ENCODE measurements at regions not wholly inside any gene's neighbourhood (a gene's known extent, or its start where the extent isn't known, plus 50 kb on each side); places are given as distances from the start of the nearest gene placed in this dataset.

GRCh38 chr1:181263444-181263843 lies 174.9 kb downstream of the IER5 start:
- Mint-ChIP-seq H3K4me1 (ENCODE audit: low read depth, unreplicated experiment) (no peaks in the 10 kb centered on the region), H3K4me3 (ENCODE audit: low read depth, unreplicated experiment) (no peak overlapping the region), H3K27me3 (ENCODE audit: unreplicated experiment) (peaks cover 41% of the 10 kb centered on the region), H3K36me3 (ENCODE audit: insufficient read depth, unreplicated experiment) (no peaks in the 10 kb centered on the region), H3K9me3 (ENCODE audit: low read depth, unreplicated experiment) (no peaks in the 10 kb centered on the region), H3K27ac (ENCODE audit: unreplicated experiment) (no peak overlapping the region)
- intact Hi-C loops (cut with micrococcal nuclease; ENCODE audit: unreplicated experiment): no loop called here
- CTCF ChIA-PET: no interaction called here
- no TSS peak for BruUV-seq (replicated peaks)
- DNase-seq: no peak
- TF ChIP-seq CTCF (IDR thresholded peaks at IDR 0.05; ENCODE audit: unreplicated experiment): no peak

DNA sequence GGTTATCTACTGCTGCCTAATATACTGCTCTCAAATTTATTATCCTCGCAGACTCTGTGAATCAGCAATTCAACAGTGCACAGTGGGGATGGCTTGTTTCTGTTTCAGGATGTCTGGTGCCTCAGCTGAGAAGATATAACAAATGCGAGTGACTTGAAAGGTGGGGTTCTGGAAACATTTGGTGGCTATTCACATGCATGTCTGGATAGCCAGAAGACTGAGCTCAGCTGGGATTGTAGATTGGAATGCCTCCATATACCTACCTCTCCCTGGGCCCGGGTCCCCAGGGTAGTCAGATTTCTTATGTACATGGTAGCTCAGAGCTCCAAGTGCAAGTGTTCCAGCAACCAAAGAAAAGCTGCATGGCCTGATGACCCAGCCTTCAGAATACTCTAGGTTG lies 176.3 kb downstream of the IER5 start:
- Mint-ChIP-seq H3K9me3 (ENCODE audit: low read depth, unreplicated experiment) (peaks cover 2% of the 10 kb centered on the region), H3K27ac (ENCODE audit: unreplicated experiment) (no peak overlapping the region), H3K36me3 (ENCODE audit: insufficient read depth, unreplicated experiment) (no peaks in the 10 kb centered on the region), H3K27me3 (ENCODE audit: unreplicated experiment) (peaks cover 53% of the 10 kb centered on the region), H3K4me3 (ENCODE audit: low read depth, unreplicated experiment) (no peak overlapping the region), H3K4me1 (ENCODE audit: low read depth, unreplicated experiment) (no peaks in the 10 kb centered on the region)
- BruUV-seq (replicated peaks): no TSS peak
- intact Hi-C loops (cut with micrococcal nuclease; ENCODE audit: unreplicated experiment): no loop called here
- TF ChIP-seq CTCF (IDR thresholded peaks at IDR 0.05; ENCODE audit: unreplicated experiment): no peak
- CTCF ChIA-PET: no interaction called here
- no peak for DNase-seq

- H3K4me3 Mint-ChIP-seq (ENCODE audit: low read depth, unreplicated experiment): no peak overlapping the region
Observed at GRCh38 chr1:181284978-181285377, 196.5 kb downstream of the IER5 start.

DNA sequence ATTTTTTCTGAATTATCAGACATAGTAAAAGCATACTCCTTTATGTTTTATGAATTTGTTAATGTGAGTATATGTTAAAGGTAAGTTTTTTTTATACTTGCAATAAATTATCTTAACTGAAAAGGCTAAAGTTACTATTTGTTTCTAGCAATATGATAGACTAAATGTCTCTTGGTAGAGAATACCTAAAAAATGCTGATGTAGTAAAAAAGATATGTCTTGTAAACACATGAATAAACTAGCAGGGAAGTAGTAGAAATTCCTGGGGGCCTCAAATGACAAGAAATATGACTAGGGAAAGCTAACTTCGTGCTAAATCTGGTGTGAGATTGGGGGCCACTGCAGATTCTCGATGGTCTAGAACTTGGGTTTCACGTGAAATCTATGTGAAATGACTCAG lies 188.1 kb upstream of the CACNA1E start:
- H3K4me1 Mint-ChIP-seq (ENCODE audit: low read depth, unreplicated experiment): no peaks in the 10 kb centered on the region
- H3K36me3 Mint-ChIP-seq (ENCODE audit: insufficient read depth, unreplicated experiment): no peaks in the 10 kb centered on the region
- DNase-seq: no peak
- peaks cover 83% of the 10 kb centered on the region for H3K27me3 Mint-ChIP-seq (ENCODE audit: unreplicated experiment)
- intact Hi-C loops (cut with micrococcal nuclease; ENCODE audit: unreplicated experiment): no loop called here
- CTCF ChIA-PET: no interaction called here
- H3K9me3 Mint-ChIP-seq (ENCODE audit: low read depth, unreplicated experiment): no peaks in the 10 kb centered on the region
- TF ChIP-seq CTCF (IDR thresholded peaks at IDR 0.05; ENCODE audit: unreplicated experiment): no peak
- no peak overlapping the region for H3K4me3 Mint-ChIP-seq (ENCODE audit: low read depth, unreplicated experiment)
- H3K27ac Mint-ChIP-seq (ENCODE audit: unreplicated experiment): no peak overlapping the region
- BruUV-seq (replicated peaks): no TSS peak

More at GRCh38 chr1:181284978-181285377, 196.5 kb downstream of the IER5 start:
- no peak for TF ChIP-seq CTCF (IDR thresholded peaks at IDR 0.05; ENCODE audit: unreplicated experiment)
- intact Hi-C loops (cut with micrococcal nuclease; ENCODE audit: unreplicated experiment): no loop called here
- Mint-ChIP-seq H3K36me3 (ENCODE audit: insufficient read depth, unreplicated experiment) (no peaks in the 10 kb centered on the region), H3K9me3 (ENCODE audit: low read depth, unreplicated experiment) (peaks cover 15% of the 10 kb centered on the region), H3K27me3 (ENCODE audit: unreplicated experiment) (peaks cover 39% of the 10 kb centered on the region), H3K4me1 (ENCODE audit: low read depth, unreplicated experiment) (no peaks in the 10 kb centered on the region), H3K27ac (ENCODE audit: unreplicated experiment) (no peak overlapping the region)
- no peak for DNase-seq
- CTCF ChIA-PET: no interaction called here
- no TSS peak for BruUV-seq (replicated peaks)

- Mint-ChIP-seq H3K4me1 (ENCODE audit: low read depth, unreplicated experiment) (no peaks in the 10 kb centered on the region), H3K4me3 (ENCODE audit: low read depth, unreplicated experiment) (no peak overlapping the region), H3K36me3 (ENCODE audit: insufficient read depth, unreplicated experiment) (no peaks in the 10 kb centered on the region), H3K27ac (ENCODE audit: unreplicated experiment) (no peak overlapping the region), H3K27me3 (ENCODE audit: unreplicated experiment) (peaks cover 73% of the 10 kb centered on the region), H3K9me3 (ENCODE audit: low read depth, unreplicated experiment) (no peaks in the 10 kb centered on the region)
- no TSS peak for BruUV-seq (replicated peaks)
- intact Hi-C loops (cut with micrococcal nuclease; ENCODE audit: unreplicated experiment): no loop called here
- no peak for DNase-seq
- CTCF ChIA-PET: no interaction called here
- TF ChIP-seq CTCF (IDR thresholded peaks at IDR 0.05; ENCODE audit: unreplicated experiment): no peak
Observed at GRCh38 chr1:181296180-181296579, 187.1 kb upstream of the CACNA1E start.
